Psoas muscle (tissue), 7 donors: ENCODE measurements at regions not wholly inside any gene's neighbourhood (a gene's known extent, or its start where the extent isn't known, plus 50 kb on each side); places are given as distances from the start of the nearest gene placed in this dataset.

Source experiments
- ATAC-seq, 4 donors: fragments of 200-7000 bp; cut with Tn5 transposase; one replicate each; pipeline ENCODE4 v1.9.1; 2020; ENCODE audit warnings: moderate library complexity in 3 of 4, mild to moderate bottlenecking in 2 of 4
- DNase-seq, 2 donors: peaks; one replicate each; pipeline ENCODE4 v3.0.0-alpha.2; 2020
- H3K27ac ChIP-seq: fragments of 200-600 bp; one replicate; pipeline ENCODE4 v1.8.0; 2022
- H3K27me3 ChIP-seq, 3 donors: fragments of 200-600 bp in 1 of 3; one replicate each; pipeline versions ENCODE4 v1.6.1 to v1.8.0; 2013 to 2022; ENCODE audit warnings: low read length in 2 of 3, mild to moderate bottlenecking in 2 of 3, moderate library complexity in 1 of 3; ENCODE audit not compliant: insufficient read depth in 3 of 3
- H3K36me3 ChIP-seq, 2 donors: fragments of 200-600 bp in 1 of 2; one replicate each; pipeline versions ENCODE4 v1.6.1 to v1.8.0; 2013 to 2022; ENCODE audit warnings: low read depth in 1 of 2, mild to moderate bottlenecking in 1 of 2, moderate library complexity in 1 of 2; ENCODE audit not compliant: insufficient read depth in 1 of 2
- H3K4me1 ChIP-seq: fragments of 200-600 bp; one replicate; pipeline ENCODE4 v1.8.0; 2022
- H3K4me3 ChIP-seq: fragments of 200-600 bp; one replicate; pipeline ENCODE4 v1.8.0; 2022; ENCODE audit warnings: mild to moderate bottlenecking
- H3K9me3 ChIP-seq: fragments of 200-600 bp; one replicate; pipeline ENCODE4 v1.8.0; 2022
- WGBS, 3 donors: extraction: QIAGEN DNeasy Blood & Tissue Kit; methylation state at CpG; one replicate each; pipeline versions ENCODE4 v1.1.6 to v1.1.7; 2013; 5-methylcytosine and 5-hydroxymethylcytosine counted together
- intact Hi-C, 2 donors: fragments of 100-400 bp; cut with DNase I; formaldehyde crosslinking; loops; one replicate each; pipeline versions ENCODE4 v1.11.0 to v1.14.2; 2022
- TF ChIP-seq, protein P1 (sequence below): fragments of 200-600 bp; IDR thresholded peaks from one replicate; pipeline ENCODE4 v1.8.0; 2022; ENCODE audit warnings: antibody characterized with exemption
- donor health status: healthy with polysubstance abuse.
- donor health status: DM: no; HTN: no; CAD: no; lungs with moderate emphysema.
- donor health status: Bipolar disorder and iron deficiency.
- donor health status: healthy.
- donor health status: DM: yes; HTN: yes; CAD: no.
- donor health status: DM: no; HTN: no; CAD: no.
- donor health status: DM: yes; HTN: yes; CAD: no.

DNA sequence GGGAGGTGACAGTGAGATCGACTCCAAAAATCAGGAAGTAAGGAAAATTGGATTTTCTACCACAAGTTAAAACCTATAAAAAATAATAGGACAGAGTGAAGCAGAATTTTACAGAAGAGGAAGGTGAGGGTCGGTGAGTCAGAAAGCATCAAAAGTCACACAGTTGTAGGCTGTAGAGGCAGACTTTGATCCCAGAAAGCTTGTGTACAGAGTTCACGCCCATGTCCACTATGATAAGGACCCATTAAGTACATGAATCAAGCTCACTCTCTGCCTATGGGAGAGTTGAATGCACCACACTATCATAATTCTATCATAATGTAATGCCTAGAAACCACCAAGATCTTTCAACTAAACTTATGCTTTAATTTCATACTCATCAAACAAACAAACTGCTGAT, 291.2 kb downstream of the PRELID2 start:
- Histone ChIP-seq H3K36me3 (no peaks in the 10 kb centered on the region), H3K4me3 (no peak overlapping the region), H3K9me3 (no peaks in the 10 kb centered on the region), H3K27me3 (no peaks in the 10 kb centered on the region), H3K27ac (no peak overlapping the region), H3K4me1 (no peaks in the 10 kb centered on the region)
- TF ChIP-seq, protein P1, sequence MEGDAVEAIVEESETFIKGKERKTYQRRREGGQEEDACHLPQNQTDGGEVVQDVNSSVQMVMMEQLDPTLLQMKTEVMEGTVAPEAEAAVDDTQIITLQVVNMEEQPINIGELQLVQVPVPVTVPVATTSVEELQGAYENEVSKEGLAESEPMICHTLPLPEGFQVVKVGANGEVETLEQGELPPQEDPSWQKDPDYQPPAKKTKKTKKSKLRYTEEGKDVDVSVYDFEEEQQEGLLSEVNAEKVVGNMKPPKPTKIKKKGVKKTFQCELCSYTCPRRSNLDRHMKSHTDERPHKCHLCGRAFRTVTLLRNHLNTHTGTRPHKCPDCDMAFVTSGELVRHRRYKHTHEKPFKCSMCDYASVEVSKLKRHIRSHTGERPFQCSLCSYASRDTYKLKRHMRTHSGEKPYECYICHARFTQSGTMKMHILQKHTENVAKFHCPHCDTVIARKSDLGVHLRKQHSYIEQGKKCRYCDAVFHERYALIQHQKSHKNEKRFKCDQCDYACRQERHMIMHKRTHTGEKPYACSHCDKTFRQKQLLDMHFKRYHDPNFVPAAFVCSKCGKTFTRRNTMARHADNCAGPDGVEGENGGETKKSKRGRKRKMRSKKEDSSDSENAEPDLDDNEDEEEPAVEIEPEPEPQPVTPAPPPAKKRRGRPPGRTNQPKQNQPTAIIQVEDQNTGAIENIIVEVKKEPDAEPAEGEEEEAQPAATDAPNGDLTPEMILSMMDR, result no peak
- ATAC-seq (no peak), DNase-seq (no peak)
- WGBS, 3 donors, result 86 to 97% (median 93%) methylated on average over 3 of the region's 3 CpGs
- intact Hi-C loops, result no loop called here

DNA sequence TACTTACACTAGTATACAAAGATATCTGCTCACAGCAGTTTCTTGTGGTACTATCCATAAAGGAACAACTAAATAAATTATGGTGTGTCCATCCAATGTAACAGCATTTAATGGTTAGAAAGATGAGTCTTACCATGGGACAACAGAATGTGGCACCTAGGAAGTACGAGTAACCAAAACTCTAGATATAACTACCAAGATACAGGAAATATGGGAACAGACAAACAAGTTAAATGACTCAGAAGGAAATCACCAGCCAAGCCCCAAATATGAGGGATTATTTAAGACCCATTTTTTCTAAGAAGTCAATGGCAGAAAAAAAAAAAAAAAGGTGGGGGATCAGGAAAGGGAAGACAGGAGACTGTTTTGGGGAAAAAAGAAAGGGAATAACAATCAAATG, 294.8 kb downstream of the PRELID2 start:
- DNase-seq, result no peak
- Histone ChIP-seq H3K9me3 (peaks cover 14% of the 10 kb centered on the region), H3K27ac (no peak overlapping the region), H3K27me3 (no peaks in the 10 kb centered on the region), H3K4me3 (no peak overlapping the region), H3K36me3 (no peaks in the 10 kb centered on the region), H3K4me1 (no peaks in the 10 kb centered on the region)
- WGBS, 3 donors, result 80 to 82% (median 80%) methylated on average over 1 of the region's 1 CpG
- no peak for ATAC-seq
- intact Hi-C loops, result no loop called here
- TF ChIP-seq, protein P1, result no peak

DNA sequence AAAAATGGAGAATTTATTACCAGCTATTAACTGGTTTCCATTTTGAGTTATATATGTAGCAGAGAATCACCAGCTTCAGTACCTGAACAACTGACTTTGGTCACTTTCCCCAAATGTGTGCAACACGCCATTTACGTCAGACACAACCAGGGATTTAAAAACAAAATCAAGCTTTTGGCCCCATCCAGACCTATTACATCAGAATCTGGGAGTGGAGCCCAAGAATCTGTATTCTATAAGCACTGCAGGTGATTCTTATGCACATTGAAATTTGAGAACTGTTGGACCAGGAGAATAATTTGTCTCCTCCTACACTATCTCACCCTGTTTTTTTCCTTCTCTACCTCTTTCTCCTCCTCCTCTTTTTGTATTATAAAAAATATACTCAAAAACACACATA, 295.9 kb downstream of the PRELID2 start:
- TF ChIP-seq, protein P1, result no peak
- Histone ChIP-seq H3K4me3 (no peak overlapping the region), H3K36me3 (no peaks in the 10 kb centered on the region), H3K9me3 (peaks cover 14% of the 10 kb centered on the region), H3K4me1 (no peaks in the 10 kb centered on the region), H3K27ac (no peak overlapping the region), H3K27me3 (no peaks in the 10 kb centered on the region)
- ATAC-seq (no peak), DNase-seq (no peak)
- WGBS, 3 donors, result 76 to 85% (median 81%) methylated on average over 2 of the region's 2 CpGs
- intact Hi-C loops, result no loop called here

DNA sequence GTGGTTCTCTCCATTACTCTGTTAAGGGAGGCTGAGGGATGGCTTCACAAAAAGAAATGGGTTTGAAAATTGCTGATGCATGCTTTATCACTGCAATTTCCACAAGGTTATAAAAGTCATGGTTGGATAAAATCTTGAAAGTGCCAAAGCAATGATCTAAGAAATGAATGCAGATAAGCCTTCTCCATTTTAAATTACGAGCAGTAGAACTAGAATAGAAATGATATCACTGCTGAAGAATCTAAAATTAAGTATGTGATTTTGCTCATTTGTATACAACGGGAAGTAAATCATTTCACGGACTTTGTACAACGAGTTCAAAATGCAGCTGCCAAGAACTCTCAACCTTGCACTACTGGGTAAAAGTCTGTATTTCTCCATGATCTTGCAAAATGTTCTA, 299.0 kb downstream of the PRELID2 start:
- Histone ChIP-seq H3K4me1 (no peaks in the 10 kb centered on the region), H3K27me3 (no peaks in the 10 kb centered on the region), H3K9me3 (peaks cover 14% of the 10 kb centered on the region), H3K27ac (no peak overlapping the region), H3K4me3 (no peak overlapping the region), H3K36me3 (no peaks in the 10 kb centered on the region)
- TF ChIP-seq, protein P1, result no peak
- DNase-seq (no peak), ATAC-seq (no peak)
- intact Hi-C loops, result no loop called here
- 66 to 74% (median 70%) methylated on average over 4 of the region's 4 CpGs for whole genome bisulfite sequencing, 3 donors

DNA sequence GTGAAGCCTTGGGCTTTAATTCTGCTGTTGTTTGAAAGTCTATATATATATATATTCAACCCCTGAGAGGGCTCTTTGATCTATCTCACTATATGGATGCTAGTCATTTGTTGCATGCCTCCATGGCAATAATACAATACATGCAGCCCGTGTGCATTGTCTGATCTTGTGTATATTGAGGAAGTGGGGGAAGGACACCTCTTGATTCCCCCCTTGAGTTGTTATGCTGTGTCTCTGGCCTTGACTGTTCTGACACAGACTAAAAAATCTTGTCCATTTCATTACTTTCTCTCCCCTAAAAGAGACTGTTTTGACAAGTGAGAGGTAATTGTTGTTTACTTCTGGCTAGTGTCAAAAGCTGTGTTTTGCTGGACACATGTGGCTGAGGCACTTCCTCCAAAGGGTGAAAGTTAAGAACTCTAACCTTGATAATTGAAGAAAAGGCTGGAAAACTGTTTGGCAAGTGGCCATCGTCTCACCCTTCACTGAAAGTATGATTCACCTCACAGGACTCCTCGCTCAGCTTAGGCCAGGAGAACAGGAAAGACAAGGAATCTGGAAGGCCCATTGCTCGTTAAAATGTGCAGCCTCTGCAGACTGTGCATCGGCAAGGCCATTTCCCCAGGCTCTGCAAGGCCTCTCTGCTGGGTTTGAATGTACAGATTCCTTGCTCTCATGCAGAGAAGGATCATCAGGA, 304.0 kb downstream of the PRELID2 start:
- Histone ChIP-seq H3K9me3 (no peaks in the 10 kb centered on the region), H3K27ac (no peak overlapping the region), H3K4me1 (no peaks in the 10 kb centered on the region), H3K36me3 (no peaks in the 10 kb centered on the region), H3K4me3 (no peak overlapping the region), H3K27me3 (no peaks in the 10 kb centered on the region)
- 44 to 54% (median 49%) methylated on average over 5 of the region's 5 CpGs for WGBS, 3 donors
- intact Hi-C loops, result no loop called here
- DNase-seq (no peak), ATAC-seq (no peak)
- TF ChIP-seq, protein P1, result no peak
